Endothelial cell (in vitro differentiated cells): ENCODE measurements at regions not wholly inside any gene's neighbourhood (a gene's known extent, or its start where the extent isn't known, plus 50 kb on each side); places are given as distances from the start of the nearest gene placed in this dataset.

Source experiments
- DNase-seq: peaks from one replicate; pipeline ENCODE4 v3.0.0; 2021; ENCODE audit warnings: low spot score
- H3K27ac Mint-ChIP-seq: one replicate; pipeline ENCODE4 v1.8.0; 2021; ENCODE audit warnings: mixed read lengths, inconsistent platforms; ENCODE audit not compliant: unreplicated experiment
- H3K27me3 Mint-ChIP-seq: one replicate; pipeline ENCODE4 v1.8.0; 2021; ENCODE audit warnings: mild to moderate bottlenecking, moderate library complexity, mixed read lengths, inconsistent platforms; ENCODE audit not compliant: unreplicated experiment
- H3K36me3 Mint-ChIP-seq: one replicate; pipeline ENCODE4 v1.8.0; 2021; ENCODE audit warnings: mild to moderate bottlenecking, low read depth, mixed read lengths, inconsistent platforms; ENCODE audit not compliant: unreplicated experiment
- H3K4me1 Mint-ChIP-seq: one replicate; pipeline ENCODE4 v1.8.0; 2021; ENCODE audit warnings: mild to moderate bottlenecking, mixed read lengths, inconsistent platforms; ENCODE audit not compliant: unreplicated experiment
- H3K4me3 Mint-ChIP-seq: one replicate; pipeline ENCODE4 v1.8.0; 2021; ENCODE audit warnings: mild to moderate bottlenecking, mixed read lengths, inconsistent platforms; ENCODE audit not compliant: unreplicated experiment
- H3K9me3 Mint-ChIP-seq: one replicate; pipeline ENCODE4 v1.8.0; 2021; ENCODE audit warnings: mixed read lengths, inconsistent platforms; ENCODE audit not compliant: unreplicated experiment
- TF ChIP-seq, protein P1 (sequence below): fragments of 200-600 bp; sonication (generic); IDR thresholded peaks from one replicate; pipeline ENCODE4 v1.5.0; 2021; ENCODE audit warnings: antibody characterized with exemption; ENCODE audit not compliant: unreplicated experiment

DNA sequence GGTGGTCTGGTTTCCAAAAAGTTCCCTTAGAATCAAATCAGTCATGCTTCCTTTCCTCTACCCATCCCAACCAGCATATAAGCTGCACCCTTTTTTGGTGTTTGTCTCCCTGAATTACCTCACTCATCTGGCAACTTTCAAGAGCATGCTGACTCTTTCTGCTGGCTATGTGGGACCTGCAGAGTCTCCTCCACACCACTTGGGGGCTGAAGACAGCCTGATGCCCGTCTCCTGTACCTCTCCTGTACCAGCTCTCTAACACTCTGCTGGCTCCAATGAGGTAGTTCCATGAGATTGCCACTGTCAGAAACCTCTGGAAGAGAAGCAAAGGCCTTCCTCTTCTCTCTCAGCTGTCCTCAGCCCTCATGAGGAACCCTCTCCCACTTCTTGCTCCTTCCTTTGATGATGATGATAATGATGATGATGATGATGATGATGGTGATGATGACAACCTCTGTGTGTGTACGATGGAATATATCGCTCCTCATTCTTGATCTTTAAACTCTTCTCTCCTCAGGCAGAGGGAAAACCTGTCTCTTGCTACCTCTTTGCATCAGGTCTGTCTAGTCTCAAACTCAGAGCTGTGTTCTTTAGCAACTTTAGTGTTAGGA, 257.5 kb downstream of the ZNF621 start:
- TF ChIP-seq, protein P1, sequence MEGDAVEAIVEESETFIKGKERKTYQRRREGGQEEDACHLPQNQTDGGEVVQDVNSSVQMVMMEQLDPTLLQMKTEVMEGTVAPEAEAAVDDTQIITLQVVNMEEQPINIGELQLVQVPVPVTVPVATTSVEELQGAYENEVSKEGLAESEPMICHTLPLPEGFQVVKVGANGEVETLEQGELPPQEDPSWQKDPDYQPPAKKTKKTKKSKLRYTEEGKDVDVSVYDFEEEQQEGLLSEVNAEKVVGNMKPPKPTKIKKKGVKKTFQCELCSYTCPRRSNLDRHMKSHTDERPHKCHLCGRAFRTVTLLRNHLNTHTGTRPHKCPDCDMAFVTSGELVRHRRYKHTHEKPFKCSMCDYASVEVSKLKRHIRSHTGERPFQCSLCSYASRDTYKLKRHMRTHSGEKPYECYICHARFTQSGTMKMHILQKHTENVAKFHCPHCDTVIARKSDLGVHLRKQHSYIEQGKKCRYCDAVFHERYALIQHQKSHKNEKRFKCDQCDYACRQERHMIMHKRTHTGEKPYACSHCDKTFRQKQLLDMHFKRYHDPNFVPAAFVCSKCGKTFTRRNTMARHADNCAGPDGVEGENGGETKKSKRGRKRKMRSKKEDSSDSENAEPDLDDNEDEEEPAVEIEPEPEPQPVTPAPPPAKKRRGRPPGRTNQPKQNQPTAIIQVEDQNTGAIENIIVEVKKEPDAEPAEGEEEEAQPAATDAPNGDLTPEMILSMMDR, result no peak
- no peak overlapping the region for H3K4me3 Mint-ChIP-seq
- H3K27ac Mint-ChIP-seq, result no peak overlapping the region
- no peaks in the 10 kb centered on the region for H3K36me3 Mint-ChIP-seq
- no peaks in the 10 kb centered on the region for H3K9me3 Mint-ChIP-seq
- H3K27me3 Mint-ChIP-seq, result no peaks in the 10 kb centered on the region
- H3K4me1 Mint-ChIP-seq, result peaks cover 31% of the 10 kb centered on the region
- no peak for DNase-seq

GRCh38 chr3:40790746-40791145, 266.0 kb downstream of the ZNF621 start:
- TF ChIP-seq, protein P1, result no peak
- Mint-ChIP-seq H3K27me3 (peaks cover 4% of the 10 kb centered on the region), H3K27ac (no peak overlapping the region), H3K4me1 (no peaks in the 10 kb centered on the region), H3K9me3 (no peaks in the 10 kb centered on the region), H3K4me3 (no peak overlapping the region), H3K36me3 (no peaks in the 10 kb centered on the region)
- DNase-seq, result no peak

- Mint-ChIP-seq H3K36me3 (no peaks in the 10 kb centered on the region), H3K9me3 (no peaks in the 10 kb centered on the region), H3K4me1 (no peaks in the 10 kb centered on the region), H3K27ac (no peak overlapping the region), H3K4me3 (no peak overlapping the region), H3K27me3 (peaks cover 4% of the 10 kb centered on the region)
- DNase-seq, result no peak
- TF ChIP-seq, protein P1, result no peak
Observed at GRCh38 chr3:40793730-40794129, 269.0 kb downstream of the ZNF621 start.

DNA sequence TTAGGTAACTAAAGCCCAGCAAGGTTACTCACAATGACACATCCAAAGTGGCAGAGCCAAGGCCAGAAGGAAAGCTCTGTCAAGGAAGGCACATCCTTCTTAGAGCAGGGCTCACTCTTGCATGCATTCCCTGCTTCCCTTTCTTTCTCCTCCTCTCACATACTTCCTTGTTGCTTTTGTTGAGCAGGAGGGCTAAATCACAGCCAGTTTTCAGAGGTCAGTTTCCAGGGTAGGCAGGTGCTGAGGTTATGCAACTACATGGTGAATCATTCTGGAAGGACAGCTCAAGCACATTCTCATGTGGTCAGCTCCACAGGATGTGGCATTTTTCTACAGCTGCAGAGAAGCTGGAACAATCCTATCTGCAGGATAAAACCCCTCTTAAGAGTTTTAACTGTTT, 275.6 kb downstream of the ZNF621 start:
- peaks cover 16% of the 10 kb centered on the region for H3K4me1 Mint-ChIP-seq
- peak; percentile 15 for DNase-seq
- H3K36me3 Mint-ChIP-seq, result no peaks in the 10 kb centered on the region
- no peak overlapping the region for H3K4me3 Mint-ChIP-seq
- H3K27me3 Mint-ChIP-seq, result peaks cover 1% of the 10 kb centered on the region
- TF ChIP-seq, protein P1, result no peak
- H3K9me3 Mint-ChIP-seq, result no peaks in the 10 kb centered on the region
- H3K27ac Mint-ChIP-seq, result peak overlapping the region; percentile 14

GRCh38 chr3:40801284-40801741, 276.6 kb downstream of the ZNF621 start:
- Mint-ChIP-seq H3K4me3 (no peak overlapping the region), H3K4me1 (peaks cover 16% of the 10 kb centered on the region), H3K27ac (no peak overlapping the region), H3K9me3 (no peaks in the 10 kb centered on the region), H3K27me3 (no peaks in the 10 kb centered on the region), H3K36me3 (no peaks in the 10 kb centered on the region)
- no peak for DNase-seq
- TF ChIP-seq, protein P1, result no peak
